OCI-LY3 (cell line): ENCODE measurements at regions not wholly inside any gene's neighbourhood (a gene's known extent, or its start where the extent isn't known, plus 50 kb on each side); places are given as distances from the start of the nearest gene placed in this dataset.

Experiments
- CTCF ChIP-seq: fragments of 200-600, 300-600 bp; sonication (generic); IDR thresholded peaks from 2 replicates; pipeline ENCODE4 v1.5.1; 2014; ENCODE audit warnings: antibody characterized with exemption, low read length, low read depth
- EZH2phosphoT487 ChIP-seq: fragments of 200-600 bp; shearing (Covaris generic); IDR thresholded peaks from 2 replicates; pipeline ENCODE4 v1.6.1; 2018; ENCODE audit warnings: antibody characterized with exemption, mixed run types, low read depth

GRCh38 chr10:78176320-78177317, 143.0 kb downstream of the RPS24 start:
- TF ChIP-seq CTCF (no peak), EZH2phosphoT487 (no peak)
